IPS DF 19.7 (cell line): ENCODE measurements at regions not wholly inside any gene's neighbourhood (a gene's known extent, or its start where the extent isn't known, plus 50 kb on each side); places are given as distances from the start of the nearest gene placed in this dataset.
"Not testable (repeated sequence)": the region's sequence is repeated elsewhere in the genome, so short reads cannot be mapped to it uniquely, and the experiment has no call there.

Source experiments
- DNase-seq: peaks from one replicate; pipeline ENCODE4 v3.0.0-alpha.2; 2013; ENCODE audit warnings: low read depth, low spot score

- no peak for DNase-seq
These were observed 210.6 kb downstream of the DEPDC1B start for GRCh38 chr5:60489377-60489776.

- no peak for DNase-seq
These were observed 211.4 kb downstream of the DEPDC1B start for GRCh38 chr5:60488466-60489130.

- no peak for DNase-seq
These were observed 212.0 kb downstream of the DEPDC1B start for GRCh38 chr5:60487885-60488442.

GRCh38 chr5:60487476-60487875, 212.5 kb downstream of the DEPDC1B start:
- no peak for DNase-seq

GRCh38 chr5:60485361-60485760, 214.6 kb downstream of the DEPDC1B start:
- DNase-seq = no peak

- DNase-seq = no peak
These were observed 216.9 kb downstream of the DEPDC1B start for GRCh38 chr5:60483050-60483449.

GRCh38 chr5:60482301-60482700, 217.7 kb downstream of the DEPDC1B start:
- DNase-seq = no peak

- DNase-seq = no peak
These were observed 220.4 kb downstream of the DEPDC1B start for GRCh38 chr5:60479542-60479941.

GRCh38 chr5:60477849-60478248, 222.1 kb downstream of the DEPDC1B start:
- DNase-seq = no peak

- DNase-seq = no peak
These were observed 226.3 kb downstream of the DEPDC1B start for GRCh38 chr5:60473654-60474053.

- DNase-seq = not testable (repeated sequence)
These were observed 226.9 kb downstream of the DEPDC1B start for GRCh38 chr5:60473027-60473426.

GRCh38 chr5:60470881-60471280, 229.1 kb downstream of the DEPDC1B start:
- no peak for DNase-seq

- DNase-seq = no peak
These were observed 230.7 kb downstream of the DEPDC1B start for GRCh38 chr5:60469286-60469685.

- no peak for DNase-seq
These were observed 236.6 kb downstream of the DEPDC1B start for GRCh38 chr5:60463179-60463868.

- DNase-seq = no peak
These were observed 241.3 kb downstream of the DEPDC1B start for GRCh38 chr5:60458666-60459065.

GRCh38 chr5:60457233-60457632, 242.7 kb downstream of the DEPDC1B start:
- no peak for DNase-seq

GRCh38 chr5:60455589-60455988, 244.4 kb downstream of the DEPDC1B start:
- DNase-seq = no peak

GRCh38 chr5:60454277-60454676, 245.7 kb downstream of the DEPDC1B start:
- DNase-seq = not testable (repeated sequence)

GRCh38 chr5:60453186-60453976, 246.6 kb downstream of the DEPDC1B start:
- DNase-seq = no peak

GRCh38 chr5:60448600-60448999, 251.4 kb downstream of the DEPDC1B start:
- DNase-seq = no peak

- DNase-seq = no peak
These were observed 252.5 kb downstream of the DEPDC1B start for GRCh38 chr5:60447488-60447920.

GRCh38 chr5:60446917-60447316, 253.0 kb downstream of the DEPDC1B start:
- DNase-seq = no peak
